Activated CD8-positive, alpha-beta memory T cell treated with anti-CD3 and anti-CD28 coated beads, Interleukin-2, amount 10 ng/mL, durations not matched to agents 7 days and 5 days (primary cell): ENCODE measurements at regions not wholly inside any gene's neighbourhood (a gene's known extent, or its start where the extent isn't known, plus 50 kb on each side); places are given as distances from the start of the nearest gene placed in this dataset.
"Not testable (repeated sequence)": the region's sequence is repeated elsewhere in the genome, so short reads cannot be mapped to it uniquely, and the experiment has no call there.

Experiments
- ATAC-seq: fragments of 150-1000 bp; cut with Tn5 transposase; one replicate; pipeline ENCODE4 v1.10.0; 2021; ENCODE audit warnings: moderate library complexity
- CTCF ChIA-PET: fragments of 350-600 bp; sonication (Branson Sonifier 250); formaldehyde crosslinking; loops from one replicate; lab custom pipeline; 2021; ENCODE audit warnings: antibody characterized with exemption; lab: Charles Lee
- DNase-seq: peaks from one replicate; pipeline ENCODE4 v3.0.0-alpha.2; 2020
- H3K27ac Mint-ChIP-seq: one replicate; pipeline ENCODE4 v1.8.0; 2021; ENCODE audit warnings: mild to moderate bottlenecking, mixed read lengths
- H3K27me3 Mint-ChIP-seq: one replicate; pipeline ENCODE4 v1.8.0; 2021; ENCODE audit warnings: mixed read lengths
- H3K36me3 Mint-ChIP-seq: one replicate; pipeline ENCODE4 v1.8.0; 2021; ENCODE audit warnings: mild to moderate bottlenecking, mixed read lengths
- H3K4me1 Mint-ChIP-seq: one replicate; pipeline ENCODE4 v1.8.0; 2021; ENCODE audit warnings: mixed read lengths
- H3K4me3 Mint-ChIP-seq: one replicate; pipeline ENCODE4 v1.8.0; 2021; ENCODE audit warnings: mild to moderate bottlenecking, moderate library complexity, mixed read lengths
- H3K9me3 Mint-ChIP-seq: one replicate; pipeline ENCODE4 v1.8.0; 2022; ENCODE audit warnings: low read depth, mixed read lengths

DNA sequence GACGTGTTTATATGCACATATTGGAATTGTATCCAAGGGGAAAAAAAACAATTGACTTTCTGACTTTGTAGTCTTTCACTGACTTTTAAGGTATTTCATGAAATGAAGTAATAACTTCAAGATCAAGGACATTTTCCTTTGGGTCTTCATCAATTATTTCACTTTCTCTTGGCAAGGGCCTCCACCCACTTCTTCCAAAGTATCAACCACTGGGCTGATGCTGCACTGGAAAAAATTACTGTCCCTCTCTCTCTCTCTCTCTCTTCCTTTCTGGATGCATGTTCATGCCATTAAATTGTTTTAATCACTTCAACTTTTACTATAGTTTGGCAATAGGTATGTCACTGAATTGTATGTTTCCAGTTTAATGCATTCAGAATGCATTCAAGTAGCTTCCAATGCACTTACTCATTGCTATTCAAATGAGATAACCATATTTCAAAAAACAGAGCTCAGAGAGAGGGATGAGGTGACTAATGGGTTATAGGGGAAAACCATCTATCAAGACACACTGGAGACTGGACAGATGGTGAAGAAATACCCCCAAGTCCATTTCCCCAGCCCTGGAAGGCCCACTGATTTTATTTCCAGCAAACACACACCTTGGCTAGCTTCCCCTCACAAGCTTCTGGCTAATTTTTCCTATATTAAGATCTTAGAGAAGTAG is 585.3 kb downstream of the EBF1 start:
- no peak for ATAC-seq

DNA sequence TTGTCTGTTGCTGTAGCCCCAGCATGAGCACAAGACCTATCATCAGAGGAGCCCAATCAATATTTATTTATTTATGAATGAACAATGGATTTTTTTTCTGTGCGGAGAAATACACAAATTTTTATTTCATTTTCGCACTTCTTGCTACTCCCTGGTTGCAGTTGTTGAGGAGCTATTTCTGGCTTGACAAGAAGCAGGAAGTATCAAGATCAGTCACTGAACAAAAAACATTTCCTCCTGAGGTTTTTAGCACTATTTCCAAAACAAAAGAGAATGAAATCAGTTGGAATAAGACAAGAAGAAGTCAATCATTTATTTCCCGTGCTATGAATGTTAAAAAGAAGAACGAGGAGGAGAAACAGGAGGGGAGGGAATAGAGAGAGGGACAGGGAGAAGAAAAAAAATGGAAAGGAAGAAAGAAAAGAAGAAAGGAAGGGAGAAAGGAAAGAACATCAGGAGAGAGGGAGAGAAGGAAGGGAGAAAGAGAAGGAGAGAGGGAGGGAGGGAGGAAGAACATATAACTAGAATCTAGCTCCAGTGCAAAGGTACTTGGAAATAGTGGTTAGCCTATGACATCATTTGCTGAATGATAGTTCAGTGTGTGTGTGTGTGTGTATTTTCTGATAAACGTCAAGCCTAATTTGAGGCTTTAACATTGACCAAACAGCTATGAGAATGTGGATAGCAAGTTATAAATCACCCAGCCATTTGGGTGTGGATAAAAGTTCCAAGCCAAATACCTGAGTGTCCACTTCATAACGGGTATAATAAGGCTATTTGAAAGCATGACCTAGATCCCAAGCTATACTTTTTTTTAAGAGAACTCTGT is 586.0 kb downstream of the EBF1 start:
- no peaks in the 10 kb centered on the region for H3K27me3 Mint-ChIP-seq
- H3K9me3 Mint-ChIP-seq, result no peaks in the 10 kb centered on the region
- CTCF ChIA-PET, result no interaction called here
- no peak for DNase-seq
- ATAC-seq, result no peak
- H3K27ac Mint-ChIP-seq, result no peak overlapping the region
- no peak overlapping the region for H3K4me3 Mint-ChIP-seq
- no peaks in the 10 kb centered on the region for H3K36me3 Mint-ChIP-seq
- peaks cover 9% of the 10 kb centered on the region for H3K4me1 Mint-ChIP-seq

More for the DNA sequence above, 585.3 kb downstream of the EBF1 start:
- no peaks in the 10 kb centered on the region for H3K9me3 Mint-ChIP-seq
- CTCF ChIA-PET, result no interaction called here
- no peaks in the 10 kb centered on the region for H3K27me3 Mint-ChIP-seq
- no peak overlapping the region for H3K27ac Mint-ChIP-seq
- peaks cover 9% of the 10 kb centered on the region for H3K4me1 Mint-ChIP-seq
- no peaks in the 10 kb centered on the region for H3K36me3 Mint-ChIP-seq
- no peak for DNase-seq
- no peak overlapping the region for H3K4me3 Mint-ChIP-seq

DNA sequence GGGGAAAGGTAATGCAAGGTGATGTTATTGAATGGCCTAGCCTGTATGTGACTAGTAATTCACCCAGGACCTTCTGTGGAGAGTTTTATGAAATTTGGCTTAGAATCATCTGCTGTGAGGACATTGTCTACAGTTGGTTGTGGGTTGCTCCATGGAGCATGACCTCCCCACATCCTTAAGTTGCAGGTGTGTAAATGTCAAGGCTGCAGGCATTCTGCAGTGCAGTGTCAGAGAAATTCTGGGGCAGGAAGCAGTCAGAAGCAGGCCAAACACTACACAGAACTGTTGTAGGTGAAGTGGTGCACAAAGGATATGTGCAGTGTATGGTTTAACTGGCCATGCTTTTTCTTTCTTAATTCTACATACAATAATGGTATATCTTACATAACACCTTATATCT is 588.3 kb downstream of the EBF1 start:
- no peak for ATAC-seq
- no peak overlapping the region for H3K27ac Mint-ChIP-seq
- H3K27me3 Mint-ChIP-seq, result no peaks in the 10 kb centered on the region
- DNase-seq, result no peak
- no peak overlapping the region for H3K4me3 Mint-ChIP-seq
- peaks cover under 1% of the 10 kb centered on the region for H3K9me3 Mint-ChIP-seq
- H3K36me3 Mint-ChIP-seq, result no peaks in the 10 kb centered on the region
- peaks cover 9% of the 10 kb centered on the region for H3K4me1 Mint-ChIP-seq
- CTCF ChIA-PET, result no interaction called here

DNA sequence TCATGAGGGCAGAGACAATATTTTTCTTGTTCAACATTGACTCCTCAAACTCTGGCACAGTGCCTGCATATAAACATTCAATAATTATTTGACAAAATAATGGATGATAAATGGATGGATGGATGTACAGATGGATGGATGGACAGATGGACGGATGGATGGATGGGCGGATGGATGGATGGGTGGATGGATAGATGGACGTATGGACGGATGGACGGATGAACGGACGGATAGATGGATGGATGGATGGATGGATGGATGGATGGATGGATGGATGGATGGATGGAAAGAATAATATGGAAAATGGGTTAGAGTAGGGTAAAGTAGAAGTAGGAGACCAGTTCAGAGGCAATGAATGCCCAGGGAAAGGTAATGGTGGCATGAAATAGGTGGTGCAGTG is 589.2 kb downstream of the EBF1 start:
- CTCF ChIA-PET, result no interaction called here
- Mint-ChIP-seq H3K4me1 (peaks cover 9% of the 10 kb centered on the region), H3K27me3 (no peaks in the 10 kb centered on the region), H3K9me3 (peaks cover 4% of the 10 kb centered on the region), H3K4me3 (no peak overlapping the region), H3K36me3 (no peaks in the 10 kb centered on the region), H3K27ac (no peak overlapping the region)
- DNase-seq (no peak), ATAC-seq (no peak)

DNA sequence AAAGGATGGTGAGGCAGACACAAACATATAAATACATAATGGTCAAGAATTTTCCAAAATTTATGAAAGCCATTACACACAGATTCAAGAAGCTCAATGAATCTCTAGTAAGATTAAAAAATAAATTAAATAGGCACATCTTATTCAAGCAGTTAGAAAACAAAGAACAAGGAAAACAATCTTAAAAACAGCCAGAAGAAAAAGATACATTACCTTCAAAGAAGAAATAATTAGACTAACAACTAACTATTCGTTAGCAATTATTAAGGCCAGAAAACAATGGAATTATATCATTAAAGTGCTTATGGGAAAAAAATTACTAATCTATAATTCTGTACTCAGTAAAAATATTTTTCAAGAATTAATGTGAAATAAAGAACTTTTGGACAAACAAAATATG is 593.1 kb downstream of the EBF1 start:
- no peak for ATAC-seq
- CTCF ChIA-PET, result no interaction called here
- no peak overlapping the region for H3K27ac Mint-ChIP-seq

DNA sequence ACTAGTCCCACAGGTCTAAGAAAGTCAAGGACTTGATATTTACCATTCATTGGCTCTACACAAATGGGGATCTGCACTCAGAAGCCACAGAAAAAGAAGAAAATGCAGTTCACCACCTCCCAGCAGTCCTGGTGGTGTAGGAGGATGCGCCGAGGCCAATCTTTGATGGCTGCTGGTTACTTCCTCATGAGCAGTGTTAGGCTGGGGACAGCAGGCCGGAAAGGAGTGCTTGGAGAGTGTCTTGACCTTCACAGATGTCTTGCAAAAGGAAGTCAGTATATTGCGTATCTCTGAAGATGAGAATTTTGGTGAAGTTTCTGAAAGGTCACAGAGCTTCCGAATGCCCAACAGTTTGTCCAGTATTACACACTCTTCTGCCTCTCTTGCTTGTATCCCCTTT is 597.0 kb downstream of the EBF1 start:
- H3K9me3 Mint-ChIP-seq, result peaks cover 6% of the 10 kb centered on the region
- ATAC-seq, result no peak
- H3K27ac Mint-ChIP-seq, result no peak overlapping the region
- no peaks in the 10 kb centered on the region for H3K27me3 Mint-ChIP-seq
- DNase-seq, result no peak
- H3K4me1 Mint-ChIP-seq, result no peaks in the 10 kb centered on the region
- no peaks in the 10 kb centered on the region for H3K36me3 Mint-ChIP-seq
- no peak overlapping the region for H3K4me3 Mint-ChIP-seq
- CTCF ChIA-PET, result no interaction called here

More for the DNA sequence above, 593.1 kb downstream of the EBF1 start:
- no peak for DNase-seq
- Mint-ChIP-seq H3K4me1 (no peaks in the 10 kb centered on the region), H3K27me3 (no peaks in the 10 kb centered on the region), H3K36me3 (no peaks in the 10 kb centered on the region), H3K9me3 (peaks cover 6% of the 10 kb centered on the region), H3K4me3 (no peak overlapping the region)

DNA sequence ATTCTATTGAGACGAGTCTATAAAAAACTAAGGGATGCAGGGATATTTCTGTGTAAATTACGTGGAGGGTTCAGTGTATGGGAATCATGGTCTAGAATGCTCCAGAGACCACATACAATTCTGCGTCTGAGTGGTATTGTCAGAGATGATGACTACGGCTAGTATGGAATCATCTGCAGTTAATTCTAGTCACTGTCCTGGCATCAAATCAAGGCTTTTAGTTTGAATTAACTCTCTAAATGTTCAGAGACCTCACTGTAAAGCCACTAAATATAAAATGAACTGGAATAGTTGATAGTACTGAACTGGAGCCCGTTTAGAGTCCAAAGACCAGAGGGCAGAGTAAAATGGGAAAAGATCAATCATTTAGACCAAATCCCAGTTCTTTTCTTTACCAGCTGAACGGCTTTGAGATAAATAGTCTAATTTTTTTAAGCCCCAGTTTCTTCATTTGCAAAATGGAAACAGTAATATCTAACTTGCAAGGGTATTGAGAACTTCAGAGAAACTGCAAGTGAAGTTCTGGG is 599.8 kb downstream of the EBF1 start:
- no peaks in the 10 kb centered on the region for H3K27me3 Mint-ChIP-seq
- CTCF ChIA-PET, result no interaction called here
- DNase-seq (no peak), ATAC-seq (no peak)
- H3K4me3 Mint-ChIP-seq, result no peak overlapping the region
- H3K9me3 Mint-ChIP-seq, result no peaks in the 10 kb centered on the region
- H3K27ac Mint-ChIP-seq, result no peak overlapping the region
- H3K4me1 Mint-ChIP-seq, result no peaks in the 10 kb centered on the region
- no peaks in the 10 kb centered on the region for H3K36me3 Mint-ChIP-seq

DNA sequence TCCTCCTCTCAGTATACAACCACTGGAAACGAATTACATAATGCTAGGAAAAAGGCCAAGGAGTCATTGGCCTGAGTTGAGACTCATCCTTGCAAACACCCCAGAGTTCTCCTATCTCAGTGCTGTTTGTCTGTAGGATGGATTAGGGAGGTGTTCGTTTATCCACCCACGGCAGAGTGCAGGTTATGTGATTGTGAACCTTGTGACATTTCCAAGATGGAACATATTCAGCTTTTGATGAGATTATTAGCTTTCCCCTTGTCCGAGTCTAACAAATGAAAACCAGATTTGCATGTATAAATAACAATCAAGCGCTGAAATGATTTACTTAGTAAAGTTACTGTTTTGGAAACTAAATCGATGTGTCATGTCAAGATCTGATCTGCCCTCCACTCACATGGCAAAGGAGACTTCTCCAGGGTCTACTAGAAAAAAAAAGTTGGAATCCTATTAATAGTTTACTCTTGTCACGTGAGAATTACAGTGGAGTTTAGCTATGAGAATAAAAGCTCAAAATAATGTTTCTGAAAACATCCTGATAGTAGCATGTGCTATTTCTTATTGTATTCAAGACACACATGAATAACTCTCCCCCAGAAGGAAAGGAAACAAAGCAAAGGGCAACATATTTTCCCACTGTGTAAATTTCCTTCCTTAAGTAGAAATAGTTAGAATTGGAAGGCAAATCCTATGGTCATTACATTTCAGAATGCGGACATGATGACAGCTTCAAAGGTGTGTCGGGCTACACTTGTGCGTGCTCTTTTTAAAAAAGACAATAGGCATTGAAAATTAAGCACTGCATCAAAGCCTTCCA is 600.4 kb downstream of the EBF1 start:
- ATAC-seq (no peak), DNase-seq (no peak)
- Mint-ChIP-seq H3K9me3 (no peaks in the 10 kb centered on the region), H3K4me1 (no peaks in the 10 kb centered on the region), H3K27ac (no peak overlapping the region), H3K36me3 (no peaks in the 10 kb centered on the region), H3K4me3 (no peak overlapping the region), H3K27me3 (no peaks in the 10 kb centered on the region)
- CTCF ChIA-PET, result no interaction called here

DNA sequence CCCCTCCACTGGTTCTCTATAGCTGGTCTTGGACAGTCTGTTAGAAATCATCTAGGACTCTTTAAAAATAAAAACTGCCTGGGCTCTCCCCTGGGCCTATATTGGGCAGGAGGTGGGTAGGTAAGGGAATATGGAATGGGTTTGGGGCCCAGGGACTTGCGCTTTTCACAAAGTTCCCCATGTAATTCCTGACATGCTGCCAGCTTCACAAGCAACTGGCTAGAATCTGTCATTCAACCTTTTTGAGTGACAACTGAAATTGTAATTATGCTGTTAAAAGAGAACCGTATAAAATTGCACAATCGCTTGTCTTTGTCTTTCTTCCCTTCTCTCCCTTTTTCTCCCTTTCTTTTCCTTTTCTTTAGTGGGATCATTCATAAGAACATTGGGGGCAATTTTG is 603.1 kb downstream of the EBF1 start:
- Mint-ChIP-seq H3K9me3 (no peaks in the 10 kb centered on the region), H3K4me1 (no peaks in the 10 kb centered on the region), H3K27ac (no peak overlapping the region), H3K27me3 (no peaks in the 10 kb centered on the region), H3K4me3 (no peak overlapping the region), H3K36me3 (no peaks in the 10 kb centered on the region)
- CTCF ChIA-PET, result no interaction called here
- no peak for DNase-seq
- ATAC-seq, result no peak

DNA sequence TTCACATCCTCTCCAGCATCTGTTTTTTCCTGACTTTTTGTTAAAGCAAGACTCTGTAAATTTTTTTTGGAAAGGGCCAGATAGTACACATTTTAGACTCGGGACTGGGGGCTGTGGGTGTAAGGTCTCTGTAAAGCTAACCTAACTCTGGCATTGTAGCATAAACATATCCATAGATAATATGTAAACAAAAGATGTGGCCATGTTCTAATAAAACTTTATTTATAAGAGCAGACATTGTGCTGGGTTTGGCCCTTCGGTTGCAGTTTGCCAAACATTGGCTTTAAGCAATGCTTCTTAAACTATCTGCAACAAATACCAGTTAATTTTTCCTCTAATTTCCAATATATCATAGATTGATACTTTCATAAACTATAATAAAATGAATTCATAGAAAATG is 605.2 kb downstream of the EBF1 start:
- Mint-ChIP-seq H3K9me3 (no peaks in the 10 kb centered on the region), H3K27me3 (no peaks in the 10 kb centered on the region), H3K4me3 (no peak overlapping the region), H3K27ac (no peak overlapping the region), H3K36me3 (no peaks in the 10 kb centered on the region), H3K4me1 (no peaks in the 10 kb centered on the region)
- no peak for ATAC-seq
- CTCF ChIA-PET, result no interaction called here
- DNase-seq, result no peak

DNA sequence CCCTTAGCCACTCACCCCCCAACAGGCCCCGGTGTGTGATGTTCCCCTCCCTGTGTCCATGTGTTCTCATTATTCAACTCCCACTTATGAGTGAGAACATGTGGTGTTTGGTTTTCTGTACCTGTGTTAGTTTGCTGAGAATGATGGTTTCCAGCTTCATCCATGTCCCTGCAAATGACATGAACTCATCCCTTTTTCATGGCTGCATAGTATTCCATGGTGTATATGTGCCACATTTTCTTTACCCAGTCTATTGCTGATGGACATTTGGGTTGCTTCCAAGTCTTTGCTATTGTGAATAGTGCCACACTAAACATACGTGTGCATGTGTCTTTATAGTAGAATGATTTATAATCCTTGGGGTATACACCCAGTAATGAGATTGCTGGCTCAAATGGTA is 605.7 kb downstream of the EBF1 start:
- H3K27me3 Mint-ChIP-seq, H3K4me1 Mint-ChIP-seq, ATAC-seq, CTCF ChIA-PET, DNase-seq, H3K27ac Mint-ChIP-seq, H3K4me3 Mint-ChIP-seq, H3K36me3 Mint-ChIP-seq, H3K9me3 Mint-ChIP-seq: not testable (repeated sequence)

DNA sequence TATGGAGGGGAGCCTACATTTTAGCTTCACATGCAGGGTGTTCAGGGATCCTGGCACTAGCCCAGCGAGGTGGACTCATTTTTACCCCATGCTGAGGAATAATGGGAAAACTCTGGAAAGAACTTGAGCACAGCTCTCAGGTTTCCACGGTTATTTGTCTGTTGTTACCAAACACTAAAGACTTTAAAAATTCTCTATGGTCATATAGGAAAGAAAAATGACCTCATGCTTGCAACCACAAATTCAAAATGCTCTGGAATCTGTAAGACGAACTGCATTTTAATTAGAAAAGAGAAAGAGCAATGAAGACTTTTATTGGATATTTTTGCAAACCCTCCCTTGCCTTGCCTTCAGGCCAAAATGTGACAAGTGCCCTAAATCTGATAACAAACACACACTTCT is 606.9 kb downstream of the EBF1 start:
- Mint-ChIP-seq H3K36me3 (no peaks in the 10 kb centered on the region), H3K27ac (no peak overlapping the region), H3K4me1 (no peaks in the 10 kb centered on the region), H3K9me3 (no peaks in the 10 kb centered on the region), H3K27me3 (no peaks in the 10 kb centered on the region), H3K4me3 (no peak overlapping the region)
- DNase-seq (no peak), ATAC-seq (no peak)
- CTCF ChIA-PET, result no interaction called here

DNA sequence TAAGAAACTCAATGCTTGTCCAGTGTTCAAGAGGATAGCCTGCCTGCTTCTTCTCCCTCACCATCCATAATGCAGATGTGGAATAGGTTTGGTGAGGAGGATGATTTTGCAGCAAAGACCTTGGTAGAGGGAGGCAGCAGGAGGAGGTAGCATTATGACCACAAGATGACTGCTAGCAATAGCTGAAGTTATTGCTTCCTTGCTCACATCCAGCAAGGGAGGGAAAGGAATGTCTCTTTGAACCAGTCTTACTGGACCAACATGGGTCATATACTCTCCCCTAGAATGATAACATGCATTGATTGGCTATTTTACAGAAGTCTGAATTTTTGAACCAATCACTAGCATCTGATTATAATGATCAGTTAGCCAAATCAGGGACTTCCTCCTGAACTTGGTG is 607.6 kb downstream of the EBF1 start:
- CTCF ChIA-PET, result no interaction called here
- Mint-ChIP-seq H3K9me3 (no peaks in the 10 kb centered on the region), H3K27me3 (no peaks in the 10 kb centered on the region), H3K4me1 (no peaks in the 10 kb centered on the region), H3K4me3 (no peak overlapping the region), H3K27ac (no peak overlapping the region), H3K36me3 (no peaks in the 10 kb centered on the region)
- no peak for DNase-seq
- no peak for ATAC-seq
